Prostate gland (tissue), 2 donors: ENCODE measurements at regions not wholly inside any gene's neighbourhood (a gene's known extent, or its start where the extent isn't known, plus 50 kb on each side); places are given as distances from the start of the nearest gene placed in this dataset.
"Not testable (repeated sequence)": the region's sequence is repeated elsewhere in the genome, so short reads cannot be mapped to it uniquely, and the experiment has no call there.

Source experiments
- DNase-seq: peaks from one replicate; pipeline ENCODE4 v3.0.0-alpha.2; 2019; ENCODE audit warnings: low spot score
- H3K27ac ChIP-seq, 2 donors: fragments of 200-600 bp; sonication (generic); 2 replicates each; pipeline ENCODE4 v1.5.1; 2017 to 2019
- H3K27me3 ChIP-seq: fragments of 200-600 bp; sonication (generic); replicated peaks from 2 replicates; pipeline ENCODE4 v1.5.1; 2019; ENCODE audit not compliant: insufficient read depth
- H3K36me3 ChIP-seq, 2 donors: fragments of 200-600 bp; sonication (generic); 1 replicate in 1 of 2; 2 replicates in 1 of 2; pipeline versions ENCODE4 v1.5.1 to v1.8.1; 2017 to 2019
- H3K4me1 ChIP-seq: fragments of 200-600 bp; sonication (generic); replicated peaks from 2 replicates; pipeline ENCODE4 v1.5.1; 2019
- H3K4me3 ChIP-seq, 2 donors: fragments of 200-600 bp; sonication (generic); 2 replicates each; pipeline ENCODE4 v1.5.1; 2017 to 2019
- H3K9me3 ChIP-seq: fragments of 200-600 bp; sonication (generic); 2 replicates; pipeline ENCODE4 v1.5.1; 2017
- POLR2A ChIP-seq: fragments of 450-650 bp; IDR thresholded peaks from one replicate; pipeline ENCODE4 v1.6.1; 2016; ENCODE audit warnings: antibody characterized with exemption, mild to moderate bottlenecking
- POLR2AphosphoS5 ChIP-seq: sonication (generic); formaldehyde crosslinking; IDR thresholded peaks from one replicate; pipeline ENCODE4 v1.6.1; 2017; ENCODE audit warnings: antibody characterized with exemption
- WGBS: methylation state at CpG from one replicate; pipeline ENCODE4 v1.1.5; 2018; 5-methylcytosine and 5-hydroxymethylcytosine counted together
- intact Hi-C: fragments of 100-400 bp; cut with DNase I; formaldehyde crosslinking; loops from one replicate; pipeline ENCODE4 v1.14.2; 2022
- TF ChIP-seq, protein P1 (sequence below), 4 experiments: fragments of 200-600 bp in 2 of 4; fragments of 450-650 bp in 2 of 4; sonication (generic) in 2 of 4; IDR thresholded peaks; 1 replicate in 3 of 4; 2 replicates in 1 of 4; pipeline ENCODE4 v1.5.1; 2016 to 2019; ENCODE audit warnings: antibody characterized with exemption in 4 of 4, mild to moderate bottlenecking in 2 of 4, moderate library complexity in 2 of 4

DNA sequence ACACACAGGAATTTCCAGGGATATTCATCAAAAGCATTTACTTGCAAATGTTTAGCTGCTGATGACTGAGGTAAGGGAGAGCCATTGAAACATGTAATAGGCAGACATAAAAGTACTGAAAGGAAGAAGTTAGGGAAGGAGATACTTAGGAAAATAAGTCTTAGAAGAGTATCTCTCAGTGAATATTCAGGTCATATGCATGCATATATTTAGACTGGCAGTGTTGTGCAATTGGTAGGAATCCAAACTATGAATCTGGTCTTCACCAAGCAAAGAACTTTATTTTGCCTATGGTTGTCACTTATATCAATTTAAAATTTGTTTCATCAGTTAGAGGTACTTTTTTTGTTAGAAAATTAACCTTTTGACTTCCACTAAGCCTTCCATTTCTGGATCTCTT is 1490.7 kb downstream of the SUCLG1 start:
- no peaks in the 10 kb centered on the region for H3K9me3 ChIP-seq
- H3K36me3 ChIP-seq, result no peaks in the 10 kb centered on the region
- H3K27ac ChIP-seq, result no peak overlapping the region
- intact Hi-C loops, result no loop called here
- H3K27me3 ChIP-seq, result no peaks in the 10 kb centered on the region
- no peak overlapping the region for H3K4me3 ChIP-seq
- DNase-seq, result no peak
- no peaks in the 10 kb centered on the region for H3K4me1 ChIP-seq
- TF ChIP-seq, protein P1, sequence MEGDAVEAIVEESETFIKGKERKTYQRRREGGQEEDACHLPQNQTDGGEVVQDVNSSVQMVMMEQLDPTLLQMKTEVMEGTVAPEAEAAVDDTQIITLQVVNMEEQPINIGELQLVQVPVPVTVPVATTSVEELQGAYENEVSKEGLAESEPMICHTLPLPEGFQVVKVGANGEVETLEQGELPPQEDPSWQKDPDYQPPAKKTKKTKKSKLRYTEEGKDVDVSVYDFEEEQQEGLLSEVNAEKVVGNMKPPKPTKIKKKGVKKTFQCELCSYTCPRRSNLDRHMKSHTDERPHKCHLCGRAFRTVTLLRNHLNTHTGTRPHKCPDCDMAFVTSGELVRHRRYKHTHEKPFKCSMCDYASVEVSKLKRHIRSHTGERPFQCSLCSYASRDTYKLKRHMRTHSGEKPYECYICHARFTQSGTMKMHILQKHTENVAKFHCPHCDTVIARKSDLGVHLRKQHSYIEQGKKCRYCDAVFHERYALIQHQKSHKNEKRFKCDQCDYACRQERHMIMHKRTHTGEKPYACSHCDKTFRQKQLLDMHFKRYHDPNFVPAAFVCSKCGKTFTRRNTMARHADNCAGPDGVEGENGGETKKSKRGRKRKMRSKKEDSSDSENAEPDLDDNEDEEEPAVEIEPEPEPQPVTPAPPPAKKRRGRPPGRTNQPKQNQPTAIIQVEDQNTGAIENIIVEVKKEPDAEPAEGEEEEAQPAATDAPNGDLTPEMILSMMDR (IDR thresholded peaks at IDR 0.05), result no peak
- no peak for TF ChIP-seq POLR2AphosphoS5
- TF ChIP-seq POLR2A, result no peak

- intact Hi-C loops, result no loop called here
- DNase-seq, result no peak
- H3K4me1 ChIP-seq, result no peaks in the 10 kb centered on the region
- TF ChIP-seq POLR2AphosphoS5 (no peak), POLR2A (no peak)
- TF ChIP-seq, protein P1 (IDR thresholded peaks at IDR 0.05), result no peak
- no peak overlapping the region for H3K4me3 ChIP-seq
- no peak overlapping the region for H3K27ac ChIP-seq
- H3K36me3 ChIP-seq, result no peaks in the 10 kb centered on the region
- H3K9me3 ChIP-seq, result no peaks in the 10 kb centered on the region
- no peaks in the 10 kb centered on the region for H3K27me3 ChIP-seq
- 42% methylated on average over 4 of the region's 4 CpGs for WGBS
Measured at GRCh38 chr2:82964341-82964740, 1494.7 kb downstream of the SUCLG1 start.

DNA sequence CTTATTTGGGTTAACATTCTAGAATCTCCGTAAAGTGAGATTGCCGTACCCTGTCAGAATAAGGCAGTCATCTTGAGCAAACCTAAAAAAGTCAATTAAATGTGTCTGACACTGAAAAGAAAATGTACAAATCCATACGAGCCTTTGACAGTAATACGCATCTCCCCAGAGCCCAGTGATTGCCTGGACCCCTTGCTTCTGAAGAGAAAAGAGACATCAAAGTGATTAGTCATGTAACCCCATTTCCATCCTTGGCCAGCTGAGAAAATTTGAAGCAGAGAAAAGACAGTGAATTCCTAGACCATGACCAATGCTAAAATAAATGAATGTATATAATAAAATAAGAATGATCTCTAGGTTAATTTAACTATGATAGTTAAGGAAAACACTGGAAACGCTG is 1499.4 kb downstream of the SUCLG1 start:
- 88% methylated on average over 5 of the region's 5 CpGs for WGBS
- H3K27ac ChIP-seq, result no peak overlapping the region
- TF ChIP-seq, protein P1 (IDR thresholded peaks at IDR 0.05), result no peak
- no peaks in the 10 kb centered on the region for H3K9me3 ChIP-seq
- intact Hi-C loops, result no loop called here
- no peaks in the 10 kb centered on the region for H3K27me3 ChIP-seq
- no peak overlapping the region for H3K4me3 ChIP-seq
- H3K36me3 ChIP-seq, result no peaks in the 10 kb centered on the region
- no peak for DNase-seq
- no peaks in the 10 kb centered on the region for H3K4me1 ChIP-seq

DNA sequence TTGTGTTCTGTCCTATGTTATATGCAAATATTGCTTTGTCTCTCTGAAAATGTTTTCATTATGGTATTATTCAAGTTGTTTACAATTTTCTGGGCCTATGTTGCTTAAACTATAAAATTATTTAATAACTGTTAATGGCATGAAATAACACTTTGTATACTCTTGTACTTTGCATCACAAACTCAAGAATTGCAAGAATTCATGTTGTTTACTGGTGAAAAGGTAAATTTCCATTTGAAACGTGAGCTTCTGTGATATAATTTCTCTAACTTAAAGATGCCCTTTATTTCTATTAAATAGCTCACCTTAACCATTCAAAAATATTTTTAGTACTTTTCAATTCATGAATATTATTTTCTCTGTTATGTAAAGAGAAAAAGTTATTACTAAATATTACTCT is 1504.2 kb downstream of the SUCLG1 start:
- H3K4me1 ChIP-seq, result no peaks in the 10 kb centered on the region
- H3K27me3 ChIP-seq, result no peaks in the 10 kb centered on the region
- TF ChIP-seq, protein P1 (IDR thresholded peaks at IDR 0.05), result no peak
- TF ChIP-seq POLR2AphosphoS5 (no peak), POLR2A (no peak)
- no peaks in the 10 kb centered on the region for H3K36me3 ChIP-seq
- no peaks in the 10 kb centered on the region for H3K9me3 ChIP-seq
- WGBS, result 91% methylated on average over 1 of the region's 1 CpG
- no peak for DNase-seq
- H3K27ac ChIP-seq, result no peak overlapping the region
- no peak overlapping the region for H3K4me3 ChIP-seq
- intact Hi-C loops, result no loop called here

DNA sequence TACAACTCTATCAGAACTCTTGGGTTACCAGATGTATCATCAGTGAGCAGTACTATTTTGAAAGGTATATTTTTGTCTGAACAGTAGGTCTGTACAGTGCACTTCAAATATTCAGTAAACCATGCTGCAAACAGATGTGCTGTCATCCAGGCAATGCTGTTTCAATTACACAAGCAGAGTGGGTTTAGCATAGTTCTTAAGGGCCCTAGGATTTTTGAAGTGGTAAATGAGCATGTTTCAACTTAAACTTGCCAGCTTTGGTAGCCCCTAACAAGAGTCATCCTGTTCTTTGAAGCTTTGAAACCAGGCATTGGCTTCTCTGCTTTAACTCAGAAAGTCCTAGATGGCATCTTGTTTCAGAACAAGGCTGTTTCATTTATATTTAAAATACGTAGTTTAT is 1519.9 kb downstream of the SUCLG1 start:
- 91% methylated on average over 1 of the region's 1 CpG for WGBS
- H3K4me3 ChIP-seq, result no peak overlapping the region
- H3K4me1 ChIP-seq, result no peaks in the 10 kb centered on the region
- no peak overlapping the region for H3K27ac ChIP-seq
- no peaks in the 10 kb centered on the region for H3K9me3 ChIP-seq
- DNase-seq, result no peak
- no peaks in the 10 kb centered on the region for H3K36me3 ChIP-seq
- H3K27me3 ChIP-seq, result no peaks in the 10 kb centered on the region
- no peak for TF ChIP-seq POLR2AphosphoS5
- no peak for TF ChIP-seq POLR2A
- TF ChIP-seq, protein P1 (IDR thresholded peaks at IDR 0.05), result no peak
- intact Hi-C loops, result no loop called here

DNA sequence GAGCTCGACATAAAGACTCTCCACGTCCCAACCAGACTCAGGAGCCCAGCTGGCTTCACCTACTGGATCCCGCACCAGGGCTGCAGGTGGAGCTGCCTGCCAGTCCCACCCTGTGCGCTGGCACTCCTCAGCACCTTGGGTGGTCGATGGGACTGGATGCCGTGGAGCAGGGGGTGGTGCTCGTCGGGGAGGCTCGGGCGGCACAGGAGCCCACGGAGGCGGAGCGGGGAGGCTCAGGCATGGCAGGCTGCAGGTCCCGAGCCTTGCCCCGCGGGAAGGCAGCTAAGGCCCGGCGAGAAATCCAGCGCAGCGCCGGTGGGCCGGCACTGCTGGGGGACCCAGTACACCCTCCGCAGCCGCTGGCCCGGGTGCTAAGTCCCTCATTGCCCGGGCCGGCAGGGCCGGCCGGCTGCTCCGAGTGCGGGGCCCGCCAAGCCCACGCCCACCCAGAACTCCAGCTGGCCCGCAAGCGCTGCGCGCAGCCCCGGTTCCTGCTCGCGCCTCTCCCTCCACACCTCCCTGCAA is 1520.7 kb downstream of the SUCLG1 start:
- 96% methylated on average over 37 of the region's 40 CpGs for WGBS
- H3K4me3 ChIP-seq, H3K4me1 ChIP-seq, H3K9me3 ChIP-seq, H3K36me3 ChIP-seq, H3K27me3 ChIP-seq, intact Hi-C loops, DNase-seq, H3K27ac ChIP-seq: not testable (repeated sequence)
